ENCODE measurements at regions not wholly inside any gene's neighbourhood (a gene's known extent, or its start where the extent isn't known, plus 50 kb on each side); places are given as distances from the start of the nearest gene placed in this dataset.

DNA sequence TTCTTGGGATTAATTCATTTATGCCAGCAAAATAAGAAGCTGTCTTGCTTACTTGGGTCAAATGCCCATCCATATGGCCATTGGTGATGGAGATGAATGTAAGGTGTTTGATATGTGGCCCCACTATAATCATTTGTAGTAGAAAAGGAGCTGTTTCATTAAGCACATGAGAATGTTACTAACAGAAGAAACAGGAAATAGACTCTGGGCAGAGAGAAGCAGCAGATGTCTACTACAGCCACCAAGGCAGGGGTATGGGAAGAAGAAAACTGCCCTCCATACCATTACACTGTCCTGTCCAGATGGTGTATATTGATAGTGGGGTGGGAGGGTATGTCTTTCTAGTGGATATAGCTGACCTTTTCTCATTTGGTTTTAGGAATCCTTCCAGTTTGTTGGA lies 386.6 kb upstream of the CLINT1 start:
- Mint-ChIP-seq H3K27me3 (ENCODE audit: low read depth) (peaks cover 1% of the 10 kb centered on the region), H3K4me3 (ENCODE audit: unreplicated experiment) (no peak overlapping the region), H3K36me3 (ENCODE audit: low read depth) (no peaks in the 10 kb centered on the region), H3K27ac (ENCODE audit: unreplicated experiment) (no peak overlapping the region), H3K4me1 (ENCODE audit: low read depth) (no peaks in the 10 kb centered on the region), H3K9me3 (ENCODE audit: low read depth) (no peaks in the 10 kb centered on the region)
- no peak for TF ChIP-seq CTCF (IDR thresholded peaks at IDR 0.05)
- no peak for DNase-seq (ENCODE audit: low spot score)

DNA sequence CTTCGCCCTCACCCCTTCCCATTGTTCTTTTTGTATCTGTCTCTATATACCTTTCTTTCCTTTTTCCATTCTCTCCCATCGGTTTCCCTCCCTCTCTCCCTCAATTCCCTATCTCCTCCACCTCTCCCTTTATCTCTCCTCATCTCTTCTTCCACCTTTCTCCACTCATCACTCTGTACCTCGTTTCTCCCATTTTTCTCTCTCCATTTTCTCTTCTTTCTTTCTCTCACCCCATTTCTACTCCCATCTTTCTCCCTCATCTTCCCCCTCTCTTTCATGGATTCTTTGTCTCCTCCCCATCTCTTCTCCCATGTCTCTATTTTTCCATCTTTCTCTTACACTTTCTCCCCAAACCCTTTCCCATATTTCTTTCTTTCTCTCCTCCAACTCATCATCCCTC lies 385.9 kb upstream of the CLINT1 start:
- H3K4me1 Mint-ChIP-seq (ENCODE audit: low read depth): no peaks in the 10 kb centered on the region
- H3K27me3 Mint-ChIP-seq (ENCODE audit: low read depth): peaks cover 1% of the 10 kb centered on the region
- no peak for DNase-seq (ENCODE audit: low spot score)
- no peak for TF ChIP-seq CTCF (IDR thresholded peaks at IDR 0.05)
- H3K4me3 Mint-ChIP-seq (ENCODE audit: unreplicated experiment): no peak overlapping the region
- H3K36me3 Mint-ChIP-seq (ENCODE audit: low read depth): no peaks in the 10 kb centered on the region
- H3K9me3 Mint-ChIP-seq (ENCODE audit: low read depth): no peaks in the 10 kb centered on the region
- no peak overlapping the region for H3K27ac Mint-ChIP-seq (ENCODE audit: unreplicated experiment)

DNA sequence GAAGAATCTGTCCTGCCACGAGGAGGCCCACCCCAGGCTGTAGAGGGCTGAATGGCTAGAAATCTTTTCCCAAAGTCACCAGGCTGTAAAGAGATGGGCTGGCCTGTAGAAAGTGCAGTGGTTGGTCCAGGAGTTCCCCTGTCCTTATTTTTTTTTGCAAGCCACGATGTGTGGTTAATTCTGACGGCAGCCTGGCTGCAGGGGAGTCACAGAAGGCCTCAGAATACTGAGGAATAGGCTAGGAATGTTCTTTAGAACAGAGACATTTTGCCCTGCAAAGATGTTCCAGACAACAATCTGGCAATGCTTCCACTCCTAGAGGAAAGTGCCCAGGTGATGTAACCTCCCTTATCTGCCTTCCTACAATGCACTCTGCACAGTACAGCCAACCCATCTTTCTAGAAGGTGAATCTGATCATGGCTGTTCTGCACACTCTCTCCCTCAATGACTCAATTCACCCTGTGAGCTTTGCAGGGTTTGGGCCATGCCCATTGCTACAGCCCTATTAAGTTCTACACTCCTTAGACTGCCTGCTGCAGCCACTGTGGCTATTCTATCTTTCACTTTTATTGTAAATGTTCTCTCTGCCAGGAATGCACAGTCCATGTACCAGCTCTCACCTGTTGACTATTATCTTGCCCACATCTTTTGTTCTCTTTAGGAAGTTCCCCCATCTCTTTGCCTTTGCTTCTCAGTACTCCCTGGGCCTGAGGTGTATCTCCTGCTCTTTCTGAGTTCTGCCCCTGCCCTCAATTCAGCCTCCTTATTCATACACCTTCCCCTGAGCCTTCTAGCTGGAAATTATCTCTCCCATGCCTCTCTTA lies 377.8 kb upstream of the CLINT1 start:
- DNase-seq (ENCODE audit: low spot score): no peak
- no peak for TF ChIP-seq CTCF (IDR thresholded peaks at IDR 0.05)
- Mint-ChIP-seq H3K27me3 (ENCODE audit: low read depth) (no peaks in the 10 kb centered on the region), H3K27ac (ENCODE audit: unreplicated experiment) (no peak overlapping the region), H3K36me3 (ENCODE audit: low read depth) (no peaks in the 10 kb centered on the region), H3K9me3 (ENCODE audit: low read depth) (no peaks in the 10 kb centered on the region), H3K4me1 (ENCODE audit: low read depth) (peaks cover 10% of the 10 kb centered on the region), H3K4me3 (ENCODE audit: unreplicated experiment) (no peak overlapping the region)

- H3K9me3 Mint-ChIP-seq (ENCODE audit: low read depth): no peaks in the 10 kb centered on the region
- no peak overlapping the region for H3K4me3 Mint-ChIP-seq (ENCODE audit: unreplicated experiment)
- H3K4me1 Mint-ChIP-seq (ENCODE audit: low read depth): peaks cover 10% of the 10 kb centered on the region
- H3K27ac Mint-ChIP-seq (ENCODE audit: unreplicated experiment): no peak overlapping the region
- no peak for DNase-seq (ENCODE audit: low spot score)
- no peak for TF ChIP-seq CTCF (IDR thresholded peaks at IDR 0.05)
- H3K27me3 Mint-ChIP-seq (ENCODE audit: low read depth): no peaks in the 10 kb centered on the region
- H3K36me3 Mint-ChIP-seq (ENCODE audit: low read depth): no peaks in the 10 kb centered on the region
These were observed 376.2 kb upstream of the CLINT1 start for GRCh38 chr5:158235159-158235547.

DNA sequence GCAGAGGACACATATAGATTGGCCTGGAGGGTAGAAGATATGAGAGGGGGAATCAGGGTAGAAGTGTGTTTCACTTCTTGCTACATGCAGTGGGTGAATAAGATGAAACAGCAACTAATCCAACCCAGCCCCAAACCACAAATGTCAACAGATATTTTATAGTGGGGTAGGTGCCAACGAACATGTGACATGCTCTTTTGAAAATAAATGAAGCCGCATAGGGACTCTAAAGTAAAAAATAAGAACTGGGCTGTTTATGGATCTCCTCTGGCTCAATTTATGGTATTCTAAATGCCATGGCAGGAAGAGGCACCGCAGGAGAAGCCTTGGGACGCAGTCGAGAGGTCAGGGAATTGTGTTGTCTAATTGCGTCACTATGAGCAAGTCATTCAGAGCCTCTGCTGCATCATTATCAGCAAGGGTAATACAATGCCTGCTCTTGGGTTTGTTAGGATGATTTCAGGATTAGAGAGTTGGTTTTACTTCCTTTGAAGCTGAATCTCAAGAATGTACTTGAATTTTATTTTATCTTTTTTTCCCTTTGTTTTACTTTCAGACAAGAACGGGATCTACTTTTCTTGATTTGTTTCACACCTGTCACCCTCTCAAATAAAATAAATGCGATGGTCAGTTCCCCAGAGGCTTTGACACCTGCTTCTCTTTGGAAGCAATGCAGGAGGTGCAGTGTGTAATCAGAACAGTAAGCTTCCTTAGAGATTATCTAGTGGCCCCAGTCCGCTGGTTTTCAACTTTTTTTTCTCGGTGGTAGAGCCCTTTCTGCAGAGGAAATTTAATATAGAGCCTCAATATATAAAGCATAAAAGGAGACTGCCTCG lies 375.6 kb upstream of the CLINT1 start:
- no peaks in the 10 kb centered on the region for H3K9me3 Mint-ChIP-seq (ENCODE audit: low read depth)
- no peak for DNase-seq (ENCODE audit: low spot score)
- TF ChIP-seq CTCF (IDR thresholded peaks at IDR 0.05): no peak
- no peaks in the 10 kb centered on the region for H3K36me3 Mint-ChIP-seq (ENCODE audit: low read depth)
- peaks cover 10% of the 10 kb centered on the region for H3K4me1 Mint-ChIP-seq (ENCODE audit: low read depth)
- no peaks in the 10 kb centered on the region for H3K27me3 Mint-ChIP-seq (ENCODE audit: low read depth)
- no peak overlapping the region for H3K4me3 Mint-ChIP-seq (ENCODE audit: unreplicated experiment)
- H3K27ac Mint-ChIP-seq (ENCODE audit: unreplicated experiment): peak overlapping the region; percentile 37
